ENCODE measurements at regions not wholly inside any gene's neighbourhood (a gene's known extent, or its start where the extent isn't known, plus 50 kb on each side); places are given as distances from the start of the nearest gene placed in this dataset.
"Not testable (repeated sequence)": the region's sequence is repeated elsewhere in the genome, so short reads cannot be mapped to it uniquely, and the experiment has no call there.

- TF ChIP-seq, protein P1, sequence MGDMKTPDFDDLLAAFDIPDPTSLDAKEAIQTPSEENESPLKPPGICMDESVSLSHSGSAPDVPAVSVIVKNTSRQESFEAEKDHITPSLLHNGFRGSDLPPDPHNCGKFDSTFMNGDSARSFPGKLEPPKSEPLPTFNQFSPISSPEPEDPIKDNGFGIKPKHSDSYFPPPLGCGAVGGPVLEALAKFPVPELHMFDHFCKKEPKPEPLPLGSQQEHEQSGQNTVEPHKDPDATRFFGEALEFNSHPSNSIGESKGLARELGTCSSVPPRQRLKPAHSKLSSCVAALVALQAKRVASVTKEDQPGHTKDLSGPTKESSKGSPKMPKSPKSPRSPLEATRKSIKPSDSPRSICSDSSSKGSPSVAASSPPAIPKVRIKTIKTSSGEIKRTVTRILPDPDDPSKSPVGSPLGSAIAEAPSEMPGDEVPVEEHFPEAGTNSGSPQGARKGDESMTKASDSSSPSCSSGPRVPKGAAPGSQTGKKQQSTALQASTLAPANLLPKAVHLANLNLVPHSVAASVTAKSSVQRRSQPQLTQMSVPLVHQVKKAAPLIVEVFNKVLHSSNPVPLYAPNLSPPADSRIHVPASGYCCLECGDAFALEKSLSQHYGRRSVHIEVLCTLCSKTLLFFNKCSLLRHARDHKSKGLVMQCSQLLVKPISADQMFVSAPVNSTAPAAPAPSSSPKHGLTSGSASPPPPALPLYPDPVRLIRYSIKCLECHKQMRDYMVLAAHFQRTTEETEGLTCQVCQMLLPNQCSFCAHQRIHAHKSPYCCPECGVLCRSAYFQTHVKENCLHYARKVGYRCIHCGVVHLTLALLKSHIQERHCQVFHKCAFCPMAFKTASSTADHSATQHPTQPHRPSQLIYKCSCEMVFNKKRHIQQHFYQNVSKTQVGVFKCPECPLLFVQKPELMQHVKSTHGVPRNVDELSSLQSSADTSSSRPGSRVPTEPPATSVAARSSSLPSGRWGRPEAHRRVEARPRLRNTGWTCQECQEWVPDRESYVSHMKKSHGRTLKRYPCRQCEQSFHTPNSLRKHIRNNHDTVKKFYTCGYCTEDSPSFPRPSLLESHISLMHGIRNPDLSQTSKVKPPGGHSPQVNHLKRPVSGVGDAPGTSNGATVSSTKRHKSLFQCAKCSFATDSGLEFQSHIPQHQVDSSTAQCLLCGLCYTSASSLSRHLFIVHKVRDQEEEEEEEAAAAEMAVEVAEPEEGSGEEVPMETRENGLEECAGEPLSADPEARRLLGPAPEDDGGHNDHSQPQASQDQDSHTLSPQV (IDR thresholded peaks at IDR 0.05): not testable (repeated sequence)
- TF ChIP-seq RFX5 (IDR thresholded peaks at IDR 0.05; ENCODE audit: low read depth, low read length); RAD21 (IDR thresholded peaks at IDR 0.05; ENCODE audit: insufficient read depth, low read depth, low read length); POLR2A (IDR thresholded peaks at IDR 0.05; ENCODE audit: low read depth, low read length); CTCF (IDR thresholded peaks at IDR 0.05 in 2 of 3, conservative IDR thresholded peaks at IDR 0.05 in 1 of 3; ENCODE audit: control insufficient read depth in 2 of 3, extremely low read depth in 1 of 3, insufficient read depth in 1 of 3, low read depth in 3 of 3, low read length in 3 of 3); BCL11A (IDR thresholded peaks at IDR 0.05; ENCODE audit: low read depth, low read length); ZNF217 (IDR thresholded peaks at IDR 0.05); MYB (IDR thresholded peaks at IDR 0.05; ENCODE audit: borderline replicate concordance, low read depth, low read length); ZSCAN29 (IDR thresholded peaks at IDR 0.05); POLR2AphosphoS5 (IDR thresholded peaks at IDR 0.05; ENCODE audit: low read length); ZNF24 (IDR thresholded peaks at IDR 0.05); HCFC1 (IDR thresholded peaks at IDR 0.05; ENCODE audit: low read length): not testable (repeated sequence)
- TF ChIP-seq, protein P2, sequence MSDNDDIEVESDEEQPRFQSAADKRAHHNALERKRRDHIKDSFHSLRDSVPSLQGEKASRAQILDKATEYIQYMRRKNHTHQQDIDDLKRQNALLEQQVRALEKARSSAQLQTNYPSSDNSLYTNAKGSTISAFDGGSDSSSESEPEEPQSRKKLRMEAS (IDR thresholded peaks at IDR 0.05; ENCODE audit: low read depth, low read length): not testable (repeated sequence)
- TF ChIP-seq, protein P3, sequence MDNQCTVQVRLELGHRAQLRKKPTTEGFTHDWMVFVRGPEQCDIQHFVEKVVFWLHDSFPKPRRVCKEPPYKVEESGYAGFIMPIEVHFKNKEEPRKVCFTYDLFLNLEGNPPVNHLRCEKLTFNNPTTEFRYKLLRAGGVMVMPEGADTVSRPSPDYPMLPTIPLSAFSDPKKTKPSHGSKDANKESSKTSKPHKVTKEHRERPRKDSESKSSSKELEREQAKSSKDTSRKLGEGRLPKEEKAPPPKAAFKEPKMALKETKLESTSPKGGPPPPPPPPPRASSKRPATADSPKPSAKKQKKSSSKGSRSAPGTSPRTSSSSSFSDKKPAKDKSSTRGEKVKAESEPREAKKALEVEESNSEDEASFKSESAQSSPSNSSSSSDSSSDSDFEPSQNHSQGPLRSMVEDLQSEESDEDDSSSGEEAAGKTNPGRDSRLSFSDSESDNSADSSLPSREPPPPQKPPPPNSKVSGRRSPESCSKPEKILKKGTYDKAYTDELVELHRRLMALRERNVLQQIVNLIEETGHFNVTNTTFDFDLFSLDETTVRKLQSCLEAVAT (IDR thresholded peaks at IDR 0.05): not testable (repeated sequence)
Measured at GRCh38 chr16:29270923-29271322, 135.6 kb downstream of the NPIPB11 start.

Data from GM12878 (cell line).